Fibroblast of lung (primary cell): ENCODE measurements at regions not wholly inside any gene's neighbourhood (a gene's known extent, or its start where the extent isn't known, plus 50 kb on each side); places are given as distances from the start of the nearest gene placed in this dataset.
"Not testable (repeated sequence)": the region's sequence is repeated elsewhere in the genome, so short reads cannot be mapped to it uniquely, and the experiment has no call there.

ENCODE experiments used
- DNase-seq, 2 donors: peaks; one replicate each; pipeline versions ENCODE4 v3.0.0 to v3.0.0-alpha.2; 2010; ENCODE audit warnings: low read depth in 2 of 2
- H2AFZ ChIP-seq: 2 replicates; pipeline ENCODE4 v1.5.1; 2012; ENCODE audit warnings: low read length, control low read depth, inconsistent platforms
- H3K27ac ChIP-seq: 2 replicates; pipeline ENCODE4 v1.5.1; 2011; ENCODE audit warnings: low read length, control low read depth; ENCODE audit not compliant: insufficient read depth
- H3K27me3 ChIP-seq: 2 replicates; pipeline ENCODE4 v1.5.1; 2011; ENCODE audit warnings: mild to moderate bottlenecking, low read length; ENCODE audit not compliant: control insufficient read depth, insufficient read depth
- H3K36me3 ChIP-seq: 2 replicates; pipeline ENCODE4 v1.5.1; 2011; ENCODE audit warnings: low read length; ENCODE audit not compliant: control insufficient read depth, insufficient read depth
- H3K4me1 ChIP-seq: 2 replicates; pipeline ENCODE4 v1.5.1; 2011; ENCODE audit warnings: low read length; ENCODE audit not compliant: control insufficient read depth, insufficient read depth; ENCODE audit errors: extremely low read depth
- H3K4me2 ChIP-seq: 2 replicates; pipeline ENCODE4 v1.5.1; 2011; ENCODE audit warnings: low read length, control low read depth; ENCODE audit not compliant: insufficient read depth; ENCODE audit errors: extremely low read depth
- H3K4me3 ChIP-seq, 4 experiments: fragments of 200-600 bp in 1 of 4; sonication (generic) in 1 of 4; replicated peaks in 1 of 4; 2 replicates each; pipeline ENCODE4 v1.5.1; 2011 to 2016; ENCODE audit warnings: low read length in 4 of 4, low read depth in 3 of 4, mild to moderate bottlenecking in 3 of 4, control low read depth in 2 of 4, inconsistent platforms in 1 of 4, mixed read lengths in 1 of 4; ENCODE audit not compliant: insufficient read depth in 1 of 4; ENCODE audit errors: control extremely low read depth in 1 of 4
- H3K79me2 ChIP-seq: 2 replicates; pipeline ENCODE4 v1.5.1; 2012; ENCODE audit warnings: mild to moderate bottlenecking, low read length, inconsistent platforms; ENCODE audit not compliant: control insufficient read depth, insufficient read depth
- H3K9ac ChIP-seq: 2 replicates; pipeline ENCODE4 v1.5.1; 2011; ENCODE audit warnings: mild to moderate bottlenecking, low read length, control low read depth; ENCODE audit not compliant: insufficient read depth
- H3K9me3 ChIP-seq: 2 replicates; pipeline ENCODE4 v1.5.1; 2012; ENCODE audit warnings: low read depth, low read length; ENCODE audit not compliant: control insufficient read depth, insufficient read depth
- H4K20me1 ChIP-seq: 2 replicates; pipeline ENCODE4 v1.5.1; 2011; ENCODE audit warnings: low read length; ENCODE audit not compliant: control insufficient read depth, insufficient read depth; ENCODE audit errors: extremely low read depth

- H3K4me3 ChIP-seq, H3K9ac ChIP-seq, H3K27me3 ChIP-seq, H3K27ac ChIP-seq, H3K36me3 ChIP-seq, H3K79me2 ChIP-seq, H3K4me2 ChIP-seq, H2AFZ ChIP-seq, H3K9me3 ChIP-seq, H4K20me1 ChIP-seq, H3K4me1 ChIP-seq: not testable (repeated sequence)
- peak; percentile 14 to 48 for DNase-seq
Measured at GRCh38 chr16:46384285-46385061, 236.7 kb downstream of the SHCBP1 start.

DNA sequence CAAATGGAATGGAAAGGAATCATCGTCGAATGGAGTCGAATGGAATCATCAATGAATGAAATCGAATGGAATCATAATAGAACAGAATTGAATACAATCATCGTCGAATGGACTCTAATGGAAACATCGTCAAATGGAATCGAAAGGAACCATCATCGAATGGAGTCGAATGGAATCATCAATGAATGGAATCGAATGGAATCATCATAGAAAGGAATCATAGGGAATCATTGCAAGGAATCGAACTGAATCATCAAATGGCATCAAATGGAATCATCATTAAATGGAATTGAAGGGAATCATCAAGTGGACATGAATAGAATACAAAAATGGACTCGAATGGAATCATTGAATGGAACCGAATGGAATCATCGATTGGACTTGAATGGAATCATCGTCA lies 237.6 kb downstream of the SHCBP1 start:
- not testable (repeated sequence) for H3K36me3 ChIP-seq, H3K27ac ChIP-seq
- peak in 1 of 2 donors; percentile 19 for DNase-seq

GRCh38 chr16:46382791-46383541 lies 238.2 kb downstream of the SHCBP1 start:
- peak; percentile 33 to 49 for DNase-seq
- H3K36me3 ChIP-seq, result not testable (repeated sequence)

More for the DNA sequence above, 237.6 kb downstream of the SHCBP1 start:
- not testable (repeated sequence) for H3K27me3 ChIP-seq, H3K79me2 ChIP-seq, H3K9ac ChIP-seq, H3K9me3 ChIP-seq, H3K4me1 ChIP-seq, H2AFZ ChIP-seq, H4K20me1 ChIP-seq, H3K4me3 ChIP-seq, H3K4me2 ChIP-seq

DNA sequence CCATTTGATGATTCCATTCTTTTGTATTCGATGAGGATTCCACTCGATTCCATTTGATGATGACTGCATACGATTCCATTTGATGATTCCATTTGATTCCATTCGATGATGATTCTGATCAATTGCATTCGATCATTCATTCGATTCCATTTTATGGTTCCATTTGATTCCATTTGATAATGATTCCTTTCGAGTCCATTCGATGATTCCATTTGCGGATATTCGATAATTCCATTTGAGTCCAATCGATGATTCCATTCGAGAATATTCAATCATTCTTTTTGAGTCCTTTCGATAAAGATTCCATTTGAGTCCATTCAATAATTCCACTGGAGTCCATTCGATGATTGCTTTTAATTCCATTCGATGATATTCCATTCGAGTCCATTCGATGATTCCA lies 239.1 kb downstream of the SHCBP1 start:
- H3K27ac ChIP-seq, H3K4me1 ChIP-seq, H3K4me2 ChIP-seq, H3K79me2 ChIP-seq, H3K27me3 ChIP-seq, H3K9ac ChIP-seq, H4K20me1 ChIP-seq, H3K4me3 ChIP-seq, H3K9me3 ChIP-seq, H3K36me3 ChIP-seq, H2AFZ ChIP-seq, DNase-seq: not testable (repeated sequence)

More at GRCh38 chr16:46382791-46383541, 238.2 kb downstream of the SHCBP1 start:
- H3K79me2 ChIP-seq, H3K4me2 ChIP-seq, H3K27ac ChIP-seq, H3K9ac ChIP-seq, H4K20me1 ChIP-seq, H3K4me3 ChIP-seq, H3K27me3 ChIP-seq, H2AFZ ChIP-seq, H3K9me3 ChIP-seq, H3K4me1 ChIP-seq: not testable (repeated sequence)

- H3K4me2 ChIP-seq, H3K36me3 ChIP-seq, H4K20me1 ChIP-seq, H3K4me3 ChIP-seq, H3K9ac ChIP-seq, H2AFZ ChIP-seq, H3K79me2 ChIP-seq, H3K27ac ChIP-seq, H3K4me1 ChIP-seq, H3K27me3 ChIP-seq, H3K9me3 ChIP-seq: not testable (repeated sequence)
- peak; percentile 6 to 13 for DNase-seq
Measured at GRCh38 chr16:46381344-46381743, 239.8 kb downstream of the SHCBP1 start.
